NB4 (cell line): ENCODE measurements at regions not wholly inside any gene's neighbourhood (a gene's known extent, or its start where the extent isn't known, plus 50 kb on each side); places are given as distances from the start of the nearest gene placed in this dataset.

Experiments
- DNase-seq: peaks from one replicate; pipeline ENCODE4 v3.0.0; 2010; ENCODE audit warnings: low read depth
- H3K4me3 ChIP-seq: one replicate; pipeline ENCODE4 v1.5.1; 2011; ENCODE audit warnings: mild to moderate bottlenecking, low read depth, low read length, moderate library complexity
- CTCF ChIP-seq: IDR thresholded peaks from one replicate; pipeline ENCODE4 v1.5.1; 2012; ENCODE audit warnings: low read depth, low read length
- MAX ChIP-seq: IDR thresholded peaks from 2 replicates; pipeline ENCODE4 v1.6.1; 2011; ENCODE audit warnings: low read depth, low read length
- MYC ChIP-seq: IDR thresholded peaks from 2 replicates; pipeline ENCODE4 v1.6.1; 2011; ENCODE audit warnings: low read depth, low read length
- POLR2A ChIP-seq: IDR thresholded peaks from 2 replicates; pipeline ENCODE4 v1.6.1; 2011; ENCODE audit warnings: mild to moderate bottlenecking; ENCODE audit not compliant: insufficient read length; ENCODE audit errors: extremely low read depth

- H3K4me3 ChIP-seq, result no peak overlapping the region
- no peak for DNase-seq
- TF ChIP-seq POLR2A (no peak), MYC (no peak), CTCF (no peak), MAX (no peak)
These were observed 423.4 kb upstream of the CCDC179 start for GRCh38 chr11:23283666-23284065.

GRCh38 chr11:23284631-23285030, 424.4 kb upstream of the CCDC179 start:
- TF ChIP-seq MYC (no peak), POLR2A (no peak), MAX (no peak), CTCF (no peak)
- DNase-seq, result no peak
- no peak overlapping the region for H3K4me3 ChIP-seq

GRCh38 chr11:23288003-23288783, 427.9 kb upstream of the CCDC179 start:
- TF ChIP-seq CTCF (no peak), MAX (no peak), MYC (no peak), POLR2A (no peak)
- no peak for DNase-seq
- no peak overlapping the region for H3K4me3 ChIP-seq

GRCh38 chr11:23295241-23295640, 435.0 kb upstream of the CCDC179 start:
- no peak for DNase-seq
- H3K4me3 ChIP-seq, result no peak overlapping the region
- TF ChIP-seq POLR2A, result no peak
- no peak for TF ChIP-seq MAX
- no peak for TF ChIP-seq MYC
- TF ChIP-seq CTCF, result no peak

- DNase-seq, result no peak
- TF ChIP-seq MAX (no peak), POLR2A (no peak), MYC (no peak), CTCF (no peak)
These were observed 447.8 kb upstream of the CCDC179 start for GRCh38 chr11:23308041-23308440.

More at GRCh38 chr11:23308041-23308440, 447.8 kb upstream of the CCDC179 start:
- no peak overlapping the region for H3K4me3 ChIP-seq
